HG02642 (cell line): ENCODE measurements at regions not wholly inside any gene's neighbourhood (a gene's known extent, or its start where the extent isn't known, plus 50 kb on each side); places are given as distances from the start of the nearest gene placed in this dataset.

Experiments used
- ATAC-seq: cut with Tn5 transposase; IDR thresholded peaks from one replicate; pipeline ENCODE4 v1.9.1; 2021; ENCODE audit warnings: mild to moderate bottlenecking; ENCODE audit not compliant: unreplicated experiment, poor library complexity

- no peak for ATAC-seq
These were observed 296.8 kb downstream of the WDR72 start for GRCh38 chr15:53462651-53463050.

GRCh38 chr15:53461677-53462076 lies 297.8 kb downstream of the WDR72 start:
- ATAC-seq: no peak

- ATAC-seq: no peak
These were observed 300.7 kb downstream of the WDR72 start for GRCh38 chr15:53458736-53459135.

- ATAC-seq: no peak
These were observed 302.0 kb downstream of the WDR72 start for GRCh38 chr15:53457479-53457878.

GRCh38 chr15:53454843-53455721 lies 304.4 kb downstream of the WDR72 start:
- no peak for ATAC-seq

GRCh38 chr15:53454535-53454842 lies 305.0 kb downstream of the WDR72 start:
- no peak for ATAC-seq

GRCh38 chr15:53453253-53454105 lies 306.0 kb downstream of the WDR72 start:
- ATAC-seq: no peak

- ATAC-seq: no peak
These were observed 311.0 kb downstream of the WDR72 start for GRCh38 chr15:53448232-53449015.

- ATAC-seq: no peak
These were observed 311.7 kb downstream of the WDR72 start for GRCh38 chr15:53447742-53448141.

GRCh38 chr15:53447053-53447574 lies 312.3 kb downstream of the WDR72 start:
- ATAC-seq: no peak

- ATAC-seq: no peak
These were observed 313.1 kb downstream of the WDR72 start for GRCh38 chr15:53446376-53446775.

GRCh38 chr15:53445531-53445930 lies 313.9 kb downstream of the WDR72 start:
- ATAC-seq: no peak

- no peak for ATAC-seq
These were observed 321.2 kb downstream of the WDR72 start for GRCh38 chr15:53437985-53438841.

GRCh38 chr15:53437366-53437765 lies 322.1 kb downstream of the WDR72 start:
- ATAC-seq: no peak

- no peak for ATAC-seq
These were observed 325.2 kb downstream of the WDR72 start for GRCh38 chr15:53434174-53434678.

GRCh38 chr15:53416219-53416940 lies 343.1 kb downstream of the WDR72 start:
- no peak for ATAC-seq

- no peak for ATAC-seq
These were observed 345.3 kb downstream of the WDR72 start for GRCh38 chr15:53414167-53414566.

- no peak for ATAC-seq
These were observed 346.9 kb downstream of the WDR72 start for GRCh38 chr15:53412542-53412941.
